Left lobe of liver (tissue), 2 donors: ENCODE measurements at regions not wholly inside any gene's neighbourhood (a gene's known extent, or its start where the extent isn't known, plus 50 kb on each side); places are given as distances from the start of the nearest gene placed in this dataset.

Experiments
- ATAC-seq: fragments of 200-7000 bp; cut with Tn5 transposase; one replicate; pipeline ENCODE4 v1.9.1; 2020; ENCODE audit warnings: mild to moderate bottlenecking, moderate library complexity
- DNase-seq: peaks from one replicate; pipeline ENCODE4 v3.0.0-alpha.2; 2020; ENCODE audit warnings: low spot score
- donor health status: DM: no; HTN: no; CAD: no; lungs with moderate emphysema.
- donor health status: DM: no; HTN: yes; CAD: no.

GRCh38 chr17:72421128-72422092 lies 300.6 kb downstream of the SOX9 start:
- ATAC-seq, result peak; percentile 24

GRCh38 chr17:72422204-72422504 lies 301.3 kb downstream of the SOX9 start:
- DNase-seq, result no peak
- ATAC-seq, result no peak

More at GRCh38 chr17:72421128-72422092, 300.6 kb downstream of the SOX9 start:
- no peak for DNase-seq

- no peak for ATAC-seq
- DNase-seq, result no peak
Observed at GRCh38 chr17:72422505-72423285, 301.9 kb downstream of the SOX9 start.

- DNase-seq, result no peak
- ATAC-seq, result no peak
Observed at GRCh38 chr17:72423286-72423589, 302.4 kb downstream of the SOX9 start.

- ATAC-seq, result no peak
- no peak for DNase-seq
Observed at GRCh38 chr17:72423718-72424117, 302.9 kb downstream of the SOX9 start.

GRCh38 chr17:72424505-72425117 lies 303.8 kb downstream of the SOX9 start:
- ATAC-seq, result no peak

GRCh38 chr17:72425133-72425793 lies 304.4 kb downstream of the SOX9 start:
- no peak for ATAC-seq

More at GRCh38 chr17:72424505-72425117, 303.8 kb downstream of the SOX9 start:
- no peak for DNase-seq

GRCh38 chr17:72425794-72426168 lies 305.0 kb downstream of the SOX9 start:
- DNase-seq (no peak), ATAC-seq (no peak)

More at GRCh38 chr17:72425133-72425793, 304.4 kb downstream of the SOX9 start:
- no peak for DNase-seq

GRCh38 chr17:72426321-72426720 lies 305.5 kb downstream of the SOX9 start:
- DNase-seq, result no peak
- no peak for ATAC-seq

GRCh38 chr17:72426948-72427760 lies 306.3 kb downstream of the SOX9 start:
- DNase-seq, result no peak
- ATAC-seq, result no peak

GRCh38 chr17:72427761-72428109 lies 306.9 kb downstream of the SOX9 start:
- no peak for ATAC-seq
- no peak for DNase-seq

GRCh38 chr17:72429066-72429638 lies 308.3 kb downstream of the SOX9 start:
- ATAC-seq, result no peak
- no peak for DNase-seq

GRCh38 chr17:72430611-72431432 lies 310.0 kb downstream of the SOX9 start:
- ATAC-seq, result no peak
- no peak for DNase-seq

GRCh38 chr17:72432143-72432621 lies 311.4 kb downstream of the SOX9 start:
- no peak for ATAC-seq
- no peak for DNase-seq

- no peak for DNase-seq
Observed at GRCh38 chr17:72432881-72433280, 312.1 kb downstream of the SOX9 start.

GRCh38 chr17:72433797-72434196 lies 313.0 kb downstream of the SOX9 start:
- DNase-seq (no peak), ATAC-seq (no peak)

More at GRCh38 chr17:72432881-72433280, 312.1 kb downstream of the SOX9 start:
- ATAC-seq, result no peak

- no peak for DNase-seq
- ATAC-seq, result no peak
Observed at GRCh38 chr17:72434581-72434980, 313.8 kb downstream of the SOX9 start.

GRCh38 chr17:72434991-72435618 lies 314.3 kb downstream of the SOX9 start:
- ATAC-seq (no peak), DNase-seq (no peak)

GRCh38 chr17:72438783-72439182 lies 318.0 kb downstream of the SOX9 start:
- ATAC-seq, result no peak
- DNase-seq, result no peak
